SK-N-SH treated with all-trans-retinoic acid at 6 μM for 48 hours (cell line): ENCODE measurements at regions not wholly inside any gene's neighbourhood (a gene's known extent, or its start where the extent isn't known, plus 50 kb on each side); places are given as distances from the start of the nearest gene placed in this dataset.

Source experiments
- CSDC2 ChIP-seq: fragments of 250-450 bp; sonication (Bioruptor Pico); IDR thresholded peaks from 2 replicates; pipeline ENCODE4 v1.5.0; 2020; ENCODE audit warnings: mild to moderate bottlenecking, moderate library complexity
- ESRRG ChIP-seq: fragments of 250-450 bp; sonication (Bioruptor Pico); IDR thresholded peaks from 2 replicates; pipeline ENCODE4 v1.6.1; 2021; ENCODE audit warnings: mild to moderate bottlenecking
- PATZ1 ChIP-seq: fragments of 250-450 bp; sonication (Bioruptor Pico); IDR thresholded peaks from 2 replicates; pipeline ENCODE4 v1.8.0; 2020; ENCODE audit warnings: mild to moderate bottlenecking, moderate library complexity, borderline replicate concordance
- PPARA ChIP-seq: fragments of 250-450 bp; sonication (Bioruptor Pico); IDR thresholded peaks from 2 replicates; pipeline ENCODE4 v1.5.0; 2020; ENCODE audit warnings: mild to moderate bottlenecking, borderline replicate concordance
- RARB ChIP-seq: fragments of 250-450 bp; sonication (Bioruptor Pico); IDR thresholded peaks from 2 replicates; pipeline ENCODE4 v1.8.0; 2021; ENCODE audit warnings: mild to moderate bottlenecking, moderate library complexity
- ZFP3 ChIP-seq: fragments of 250-450 bp; sonication (Bioruptor Pico); IDR thresholded peaks from 2 replicates; pipeline ENCODE4 v1.5.0; 2020; ENCODE audit warnings: mild to moderate bottlenecking, moderate library complexity
- ZNF70 ChIP-seq: fragments of 450-650 bp; formaldehyde crosslinking; IDR thresholded peaks from 2 replicates; pipeline ENCODE4 v1.5.0; 2020; ENCODE audit warnings: mild to moderate bottlenecking, moderate library complexity

GRCh38 chr3:72604328-72604727, 243.9 kb downstream of the SHQ1 start:
- TF ChIP-seq PPARA (no peak), PATZ1 (CRISPR knock-in tag) (no peak), ESRRG (no peak), CSDC2 (no peak), ZNF70 (CRISPR knock-in tag) (no peak), RARB (CRISPR knock-in tag) (no peak), ZFP3 (CRISPR knock-in tag) (no peak)
